ENCODE measurements at regions not wholly inside any gene's neighbourhood (a gene's known extent, or its start where the extent isn't known, plus 50 kb on each side); places are given as distances from the start of the nearest gene placed in this dataset.
"Not testable (repeated sequence)": the region's sequence is repeated elsewhere in the genome, so short reads cannot be mapped to it uniquely, and the experiment has no call there.

- H3K4me3 ChIP-seq (ENCODE audit: low read depth, low read length); DNase-seq (ENCODE audit: low read depth, low spot score); H3K27me3 ChIP-seq (ENCODE audit: control insufficient read depth, insufficient read depth, low read length); POLR2A ChIA-PET; CTCF ChIA-PET; H3K27ac ChIP-seq (ENCODE audit: low read depth, low read length); H3K9me3 ChIP-seq (ENCODE audit: control insufficient read depth, insufficient read depth, low read length): not testable (repeated sequence)
Measured at GRCh38 chr1:220475608-220476007, 52.3 kb upstream of the MARK1 start.

DNA sequence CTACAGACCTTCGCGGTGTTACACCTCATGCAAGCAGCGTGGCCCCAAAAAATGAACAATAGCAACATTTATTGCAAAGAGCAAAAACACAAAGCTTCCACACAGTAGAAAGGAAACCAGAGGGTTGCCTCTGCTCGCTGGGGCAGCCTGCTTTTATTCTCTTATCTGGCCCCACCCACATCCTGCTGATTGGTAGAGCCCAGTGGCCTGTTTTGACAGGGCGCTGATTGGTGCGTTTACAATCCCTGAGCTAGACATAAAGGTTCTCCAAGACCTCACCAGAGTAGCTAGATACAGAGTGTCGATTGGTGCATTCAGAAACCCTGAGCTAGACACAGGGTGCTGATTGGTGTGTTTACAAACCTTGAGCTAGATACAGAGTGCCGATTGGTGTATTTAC, 52.8 kb upstream of the MARK1 start:
- H3K27me3 ChIP-seq (ENCODE audit: control insufficient read depth, insufficient read depth, low read length); POLR2A ChIA-PET; CTCF ChIA-PET; H3K27ac ChIP-seq (ENCODE audit: low read depth, low read length); H3K9me3 ChIP-seq (ENCODE audit: control insufficient read depth, insufficient read depth, low read length); H3K4me3 ChIP-seq (ENCODE audit: low read depth, low read length); DNase-seq (ENCODE audit: low read depth, low spot score): not testable (repeated sequence)

DNA sequence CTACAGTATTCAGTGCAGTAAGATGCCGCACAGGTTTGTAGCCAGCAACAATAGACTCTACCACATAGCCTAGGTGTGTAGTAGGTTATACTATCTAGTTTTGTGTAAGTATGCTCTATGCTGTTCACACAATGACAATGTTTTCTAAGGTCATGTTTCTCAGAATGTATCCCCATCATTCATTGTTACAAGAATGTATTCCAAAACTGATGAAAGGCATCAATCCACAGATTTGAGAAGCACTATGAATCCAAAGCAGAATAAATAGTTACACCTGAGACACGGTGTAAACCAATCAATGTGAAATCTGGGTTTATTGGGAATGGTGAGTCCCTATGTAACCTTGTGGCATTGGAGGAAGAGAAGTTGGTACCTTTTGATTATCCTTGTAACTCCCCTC, 54.5 kb upstream of the MARK1 start:
- H3K27me3 ChIP-seq (ENCODE audit: control insufficient read depth, insufficient read depth, low read length) = no peaks in the 10 kb centered on the region
- TF ChIP-seq, protein P1, sequence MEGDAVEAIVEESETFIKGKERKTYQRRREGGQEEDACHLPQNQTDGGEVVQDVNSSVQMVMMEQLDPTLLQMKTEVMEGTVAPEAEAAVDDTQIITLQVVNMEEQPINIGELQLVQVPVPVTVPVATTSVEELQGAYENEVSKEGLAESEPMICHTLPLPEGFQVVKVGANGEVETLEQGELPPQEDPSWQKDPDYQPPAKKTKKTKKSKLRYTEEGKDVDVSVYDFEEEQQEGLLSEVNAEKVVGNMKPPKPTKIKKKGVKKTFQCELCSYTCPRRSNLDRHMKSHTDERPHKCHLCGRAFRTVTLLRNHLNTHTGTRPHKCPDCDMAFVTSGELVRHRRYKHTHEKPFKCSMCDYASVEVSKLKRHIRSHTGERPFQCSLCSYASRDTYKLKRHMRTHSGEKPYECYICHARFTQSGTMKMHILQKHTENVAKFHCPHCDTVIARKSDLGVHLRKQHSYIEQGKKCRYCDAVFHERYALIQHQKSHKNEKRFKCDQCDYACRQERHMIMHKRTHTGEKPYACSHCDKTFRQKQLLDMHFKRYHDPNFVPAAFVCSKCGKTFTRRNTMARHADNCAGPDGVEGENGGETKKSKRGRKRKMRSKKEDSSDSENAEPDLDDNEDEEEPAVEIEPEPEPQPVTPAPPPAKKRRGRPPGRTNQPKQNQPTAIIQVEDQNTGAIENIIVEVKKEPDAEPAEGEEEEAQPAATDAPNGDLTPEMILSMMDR (IDR thresholded peaks at IDR 0.05; ENCODE audit: low read depth, low read length) = no peak
- H3K9me3 ChIP-seq (ENCODE audit: control insufficient read depth, insufficient read depth, low read length) = no peaks in the 10 kb centered on the region; the same call in none of the 2 replicates
- CTCF ChIA-PET = no interaction called here
- no peak for DNase-seq (ENCODE audit: low read depth, low spot score)
- H3K27ac ChIP-seq (ENCODE audit: low read depth, low read length) = no peak overlapping the region
- POLR2A ChIA-PET = no interaction called here
- H3K4me3 ChIP-seq (ENCODE audit: low read depth, low read length) = no peak overlapping the region

DNA sequence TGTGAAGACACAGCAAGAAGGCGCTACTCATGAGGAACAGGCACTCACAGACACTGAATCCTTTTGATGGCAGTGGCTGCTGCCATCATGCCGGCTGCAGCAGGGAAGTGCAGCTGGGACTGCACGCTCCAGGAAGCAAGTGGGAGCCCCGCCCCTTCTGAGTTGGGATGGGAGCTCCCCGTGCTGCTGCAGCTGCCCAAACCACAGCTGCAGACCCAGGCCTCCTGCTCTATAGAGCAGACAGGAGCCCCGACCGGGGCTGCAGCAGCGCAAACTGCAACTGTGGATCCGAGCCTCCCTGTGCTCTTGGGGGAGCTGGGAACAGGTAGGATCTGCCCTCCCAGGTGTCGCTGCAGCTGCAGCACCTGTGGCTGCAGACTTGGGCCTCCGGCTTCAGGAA, 65.2 kb upstream of the MARK1 start:
- Histone ChIP-seq H3K9me3 (ENCODE audit: control insufficient read depth, insufficient read depth, low read length) (peaks cover 7% of the 10 kb centered on the region), H3K27me3 (ENCODE audit: control insufficient read depth, insufficient read depth, low read length) (no peaks in the 10 kb centered on the region), H3K27ac (ENCODE audit: low read depth, low read length) (no peak overlapping the region), H3K4me3 (ENCODE audit: low read depth, low read length) (no peak overlapping the region)
- CTCF ChIA-PET = no interaction called here
- POLR2A ChIA-PET = no interaction called here
- TF ChIP-seq, protein P1 (IDR thresholded peaks at IDR 0.05; ENCODE audit: low read depth, low read length) = no peak
- DNase-seq (ENCODE audit: low read depth, low spot score) = no peak

- TF ChIP-seq, protein P1 (IDR thresholded peaks at IDR 0.05; ENCODE audit: low read depth, low read length) = no peak
- no peak overlapping the region for H3K27ac ChIP-seq (ENCODE audit: low read depth, low read length)
- H3K27me3 ChIP-seq (ENCODE audit: control insufficient read depth, insufficient read depth, low read length) = no peaks in the 10 kb centered on the region
- POLR2A ChIA-PET = no interaction called here
- no peak for DNase-seq (ENCODE audit: low read depth, low spot score)
- peaks cover 7% of the 10 kb centered on the region for H3K9me3 ChIP-seq (ENCODE audit: control insufficient read depth, insufficient read depth, low read length)
- CTCF ChIA-PET = no interaction called here
- H3K4me3 ChIP-seq (ENCODE audit: low read depth, low read length) = no peak overlapping the region
Measured at GRCh38 chr1:220458936-220459335, 69.0 kb upstream of the MARK1 start.

DNA sequence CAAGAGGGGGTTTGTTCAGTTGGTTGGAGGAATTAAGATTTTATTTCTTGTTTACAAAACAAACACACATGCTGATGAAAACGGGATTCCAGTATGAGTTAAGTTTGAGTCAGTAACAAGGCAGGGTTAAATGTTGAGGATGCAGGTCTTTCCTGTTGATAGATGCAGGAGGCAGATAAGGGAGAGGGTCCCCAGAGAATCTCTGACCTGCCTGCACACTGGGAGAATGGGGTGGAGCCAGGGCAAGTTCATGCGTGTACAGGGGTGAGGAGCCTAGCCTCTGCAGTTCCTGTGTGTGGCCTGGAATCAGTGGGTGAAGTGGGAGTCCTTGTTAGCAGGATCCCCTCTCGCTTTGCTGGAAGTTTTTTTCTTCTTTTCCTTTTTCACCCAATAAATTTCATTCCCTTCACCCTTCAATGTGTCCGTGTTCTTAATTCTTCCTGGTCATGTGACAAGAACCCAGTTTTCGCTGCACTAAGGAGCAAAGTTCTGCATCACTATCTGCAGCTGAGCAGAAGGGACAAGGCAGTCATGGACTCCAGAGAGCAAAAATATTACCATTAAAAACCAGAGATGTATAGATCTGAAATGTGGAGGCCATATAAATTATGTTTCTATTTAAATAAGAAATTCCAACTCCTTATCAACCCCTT, 69.9 kb upstream of the MARK1 start:
- Histone ChIP-seq H3K9me3 (ENCODE audit: control insufficient read depth, insufficient read depth, low read length) (peaks cover 4% of the 10 kb centered on the region), H3K27me3 (ENCODE audit: control insufficient read depth, insufficient read depth, low read length) (no peaks in the 10 kb centered on the region), H3K27ac (ENCODE audit: low read depth, low read length) (no peak overlapping the region), H3K4me3 (ENCODE audit: low read depth, low read length) (no peak overlapping the region)
- ChIA-PET CTCF (no interaction called here), POLR2A (no interaction called here)
- TF ChIP-seq, protein P1 (IDR thresholded peaks at IDR 0.05; ENCODE audit: low read depth, low read length) = no peak
- DNase-seq (ENCODE audit: low read depth, low spot score) = no peak

Data from AG04450 (cell line).